ENCODE measurements at regions not wholly inside any gene's neighbourhood (a gene's known extent, or its start where the extent isn't known, plus 50 kb on each side); places are given as distances from the start of the nearest gene placed in this dataset.
"Not testable (repeated sequence)": the region's sequence is repeated elsewhere in the genome, so short reads cannot be mapped to it uniquely, and the experiment has no call there.

- DNase-seq (no peak), ATAC-seq (no peak)
These were observed 381.6 kb downstream of the EDEM1 start for GRCh38 chr3:5569152-5569551.

GRCh38 chr3:5572168-5572567 lies 384.7 kb downstream of the EDEM1 start:
- intact Hi-C loops (cut with micrococcal nuclease), result no loop called here
- ATAC-seq, result no peak

More at GRCh38 chr3:5569152-5569551, 381.6 kb downstream of the EDEM1 start:
- intact Hi-C loops (cut with micrococcal nuclease), result no loop called here

DNA sequence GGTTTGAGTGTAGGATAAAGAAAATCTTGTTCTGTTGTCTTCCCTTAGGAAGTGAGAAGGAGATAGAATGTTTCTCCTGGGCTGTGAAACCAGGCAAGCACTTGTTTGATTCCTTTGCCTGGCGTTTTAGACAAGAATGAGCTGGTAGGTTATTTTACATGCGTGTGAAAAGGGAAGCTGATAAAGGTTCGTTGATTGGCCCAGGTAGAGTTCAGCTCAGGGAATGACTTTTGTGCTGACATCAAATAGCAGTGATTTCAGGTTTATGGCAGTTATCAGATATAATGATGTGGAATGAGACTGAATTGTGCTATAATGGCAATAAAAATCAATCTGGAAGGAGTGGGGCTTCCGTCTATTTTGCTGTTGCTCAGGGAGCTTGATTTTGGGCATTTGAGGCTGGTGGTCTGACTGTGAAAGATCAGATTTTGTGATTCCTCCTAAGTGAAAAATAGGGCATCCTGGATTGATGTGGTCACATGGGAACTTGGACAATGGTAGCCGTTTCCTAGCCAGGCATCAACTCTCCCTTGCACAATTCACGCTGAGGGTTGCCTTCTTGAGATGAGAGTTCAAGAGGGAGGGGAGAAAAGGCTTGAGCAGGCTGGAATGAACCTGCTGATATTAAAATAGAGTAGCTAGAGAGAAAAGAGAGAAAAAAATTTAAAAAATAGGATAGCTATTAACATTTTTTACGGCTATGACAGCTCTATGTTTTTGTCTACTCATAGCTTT lies 388.9 kb downstream of the EDEM1 start:
- DNase-seq, result no peak
- intact Hi-C loops (cut with micrococcal nuclease), result no loop called here
- ATAC-seq, result no peak

More at GRCh38 chr3:5572168-5572567, 384.7 kb downstream of the EDEM1 start:
- DNase-seq, result no peak

GRCh38 chr3:5579139-5579602 lies 391.7 kb downstream of the EDEM1 start:
- DNase-seq (no peak), ATAC-seq (no peak)
- intact Hi-C loops (cut with micrococcal nuclease), result no loop called here

DNA sequence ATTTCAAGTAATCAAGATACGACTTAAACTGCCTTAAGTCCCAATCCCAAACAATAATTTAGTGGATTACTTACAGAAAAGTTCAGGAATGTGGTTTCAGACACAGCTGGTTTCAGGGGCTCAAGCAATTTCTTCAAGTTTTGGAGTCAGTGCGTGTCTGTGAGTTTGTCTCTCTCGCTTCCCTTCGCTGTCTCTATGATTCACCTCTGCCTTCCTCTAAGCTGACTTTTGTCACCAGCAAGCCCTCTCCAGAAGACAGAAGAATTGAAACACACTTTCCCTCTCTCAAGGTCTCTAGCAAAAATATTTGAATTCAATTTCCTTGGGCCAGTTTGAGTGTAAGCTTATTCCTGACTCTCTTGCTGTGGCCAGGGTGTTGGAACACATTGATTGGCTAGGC lies 392.4 kb downstream of the EDEM1 start:
- DNase-seq (no peak), ATAC-seq (no peak)
- intact Hi-C loops (cut with micrococcal nuclease), result no loop called here

DNA sequence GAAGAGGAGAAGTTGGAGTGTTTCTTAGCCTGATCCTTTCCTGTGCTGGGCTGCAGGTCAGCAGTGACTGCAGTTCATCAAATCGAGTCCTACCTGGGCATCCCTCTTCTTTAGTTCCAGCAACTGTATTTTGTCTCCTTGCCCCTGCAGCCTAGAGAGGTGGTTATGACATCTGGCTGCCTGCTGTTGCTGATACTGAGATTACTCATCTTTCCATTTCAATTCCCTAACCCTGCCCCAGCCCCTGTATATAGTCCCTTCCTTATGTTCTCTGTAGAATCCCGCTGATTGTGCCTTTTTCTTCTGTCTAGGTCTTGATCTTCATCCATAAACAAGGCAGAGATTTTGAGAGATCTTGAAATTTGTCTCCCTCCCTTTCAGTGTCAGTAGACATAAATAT lies 393.3 kb downstream of the EDEM1 start:
- no peak for ATAC-seq
- no peak for DNase-seq
- intact Hi-C loops (cut with micrococcal nuclease), result no loop called here

DNA sequence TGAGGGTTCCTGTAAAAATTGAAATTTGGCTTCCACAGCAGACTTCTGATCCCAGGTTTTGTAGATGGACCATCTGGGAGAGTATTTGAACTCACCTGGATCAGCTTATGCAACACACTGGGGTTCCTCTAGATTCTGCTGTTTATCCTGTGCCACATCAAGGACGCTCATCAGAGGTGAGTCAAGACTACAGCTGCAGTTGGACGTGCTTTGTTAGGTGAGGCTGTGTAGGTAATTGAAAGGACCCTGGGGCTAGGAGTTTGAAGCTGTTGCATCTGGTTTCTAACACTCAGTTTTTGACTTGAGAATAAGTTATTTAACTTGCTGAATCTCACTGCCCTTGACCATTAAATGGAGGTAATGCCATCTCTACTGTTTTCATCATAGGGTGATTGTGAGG lies 394.2 kb downstream of the EDEM1 start:
- intact Hi-C loops (cut with micrococcal nuclease), result no loop called here
- no peak for ATAC-seq
- DNase-seq, result no peak

- intact Hi-C loops (cut with micrococcal nuclease), result no loop called here
- DNase-seq (no peak), ATAC-seq (no peak)
These were observed 396.4 kb downstream of the EDEM1 start for GRCh38 chr3:5583920-5584319.

- ATAC-seq (no peak), DNase-seq (no peak)
- intact Hi-C loops (cut with micrococcal nuclease), result no loop called here
These were observed 397.6 kb downstream of the EDEM1 start for GRCh38 chr3:5585085-5585484.

DNA sequence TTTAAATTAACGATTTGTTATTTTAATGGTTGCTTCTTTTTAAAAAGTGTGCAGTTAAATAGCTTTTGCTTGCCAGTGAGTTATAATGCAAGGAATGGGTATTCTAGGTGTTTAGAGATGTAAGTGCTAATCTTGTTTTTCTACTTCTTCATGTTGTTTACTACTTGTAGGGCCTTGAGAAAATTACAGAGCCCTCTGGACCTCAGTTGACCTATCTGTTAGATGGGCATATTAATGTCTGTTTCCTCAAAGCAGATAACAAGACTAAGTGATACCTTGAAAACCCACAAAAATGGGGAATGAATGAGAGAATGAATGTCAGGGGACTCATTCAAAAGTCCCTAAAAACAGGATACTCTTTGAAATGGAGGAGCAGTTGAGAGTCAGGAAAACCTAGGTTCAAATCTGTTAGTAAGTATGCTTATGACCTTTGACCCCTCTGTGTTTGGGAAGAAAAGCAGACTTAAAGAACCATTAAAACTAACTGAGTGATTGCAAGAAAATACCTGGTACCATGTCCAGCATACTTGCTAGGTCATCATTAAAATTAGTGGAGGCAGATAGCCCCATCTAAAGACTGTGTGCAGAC lies 419.5 kb downstream of the EDEM1 start:
- ATAC-seq (no peak), DNase-seq (no peak)
- intact Hi-C loops (cut with micrococcal nuclease), result no loop called here

DNA sequence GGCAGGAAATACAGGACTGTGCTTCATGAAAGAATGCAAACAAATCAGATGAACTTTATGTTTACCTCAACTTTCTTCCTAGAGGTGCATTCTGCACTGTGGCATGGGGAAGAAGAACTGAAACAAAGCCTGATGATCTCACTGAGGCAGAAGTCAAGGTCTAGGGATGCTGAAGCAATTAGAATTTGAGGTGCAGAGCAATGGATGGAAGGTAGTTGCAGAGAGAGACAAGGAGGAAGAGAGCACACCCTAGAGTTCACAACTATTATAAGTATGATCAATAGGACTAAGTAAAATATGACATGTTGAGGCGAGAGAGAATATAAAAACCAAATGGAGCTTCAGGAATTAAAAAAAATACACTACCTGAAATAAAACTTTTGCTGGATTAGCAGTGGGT lies 420.1 kb downstream of the EDEM1 start:
- intact Hi-C loops (cut with micrococcal nuclease), result no loop called here
- no peak for ATAC-seq
- no peak for DNase-seq

DNA sequence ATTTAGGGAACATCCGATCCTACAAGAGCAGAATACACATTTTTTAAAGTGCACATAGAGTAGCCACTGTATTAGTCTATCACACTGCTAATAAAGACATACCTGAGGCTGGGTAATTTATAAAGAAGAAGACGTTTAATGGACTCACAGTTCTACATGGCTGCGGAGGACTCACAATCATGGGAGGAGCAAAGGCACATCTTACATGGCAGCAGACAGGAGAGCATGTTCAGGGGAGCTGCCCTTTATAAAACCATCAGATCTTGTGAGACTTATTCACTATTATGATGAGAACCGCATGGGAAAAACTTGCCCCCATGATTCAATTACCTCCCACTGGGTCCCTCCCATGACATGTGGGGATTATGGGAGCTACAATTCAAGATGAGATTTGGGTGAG lies 421.5 kb downstream of the EDEM1 start:
- DNase-seq; intact Hi-C loops (cut with micrococcal nuclease): not testable (repeated sequence)

DNA sequence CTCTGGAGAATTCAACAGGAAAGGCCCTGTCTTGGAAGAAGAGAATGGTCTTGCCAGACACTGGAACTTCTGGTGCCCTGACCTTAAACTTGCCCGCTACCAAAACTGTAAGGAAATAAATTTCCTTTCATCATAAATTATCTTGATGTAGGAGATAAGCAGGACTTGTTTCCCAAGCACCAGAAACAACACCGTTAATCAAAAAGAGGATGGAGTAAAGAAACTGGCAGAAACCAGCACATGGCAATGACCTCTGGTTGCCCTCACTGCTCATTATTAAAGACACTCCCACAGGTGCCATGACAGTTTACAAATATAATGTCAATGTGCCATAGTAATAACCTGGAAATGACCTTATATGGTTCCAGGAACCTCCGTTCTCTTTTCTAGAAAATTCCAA lies 426.1 kb downstream of the EDEM1 start:
- intact Hi-C loops (cut with micrococcal nuclease), result no loop called here
- DNase-seq (no peak), ATAC-seq (no peak)

More for the DNA sequence above, 421.5 kb downstream of the EDEM1 start:
- not testable (repeated sequence) for ATAC-seq

GRCh38 chr3:5616873-5617272 lies 429.4 kb downstream of the EDEM1 start:
- DNase-seq, result no peak
- no peak for ATAC-seq
- intact Hi-C loops (cut with micrococcal nuclease), result no loop called here

GRCh38 chr3:5618170-5618569 lies 430.7 kb downstream of the EDEM1 start:
- no peak for ATAC-seq
- intact Hi-C loops (cut with micrococcal nuclease), result no loop called here
- no peak for DNase-seq

- DNase-seq (no peak), ATAC-seq (no peak)
- intact Hi-C loops (cut with micrococcal nuclease), result loop anchor here (5.0 kb wide), 1 partner anchor 1473 kb away; no protein-coding TSS in a partner anchor
These were observed 442.9 kb downstream of the EDEM1 start for GRCh38 chr3:5630406-5630805.

GRCh38 chr3:5633960-5634359 lies 446.5 kb downstream of the EDEM1 start:
- DNase-seq (no peak), ATAC-seq (no peak)
- intact Hi-C loops (cut with micrococcal nuclease), result loop anchor here (5.0 kb wide), 1 partner anchor 1477 kb away; no protein-coding TSS in a partner anchor

DNA sequence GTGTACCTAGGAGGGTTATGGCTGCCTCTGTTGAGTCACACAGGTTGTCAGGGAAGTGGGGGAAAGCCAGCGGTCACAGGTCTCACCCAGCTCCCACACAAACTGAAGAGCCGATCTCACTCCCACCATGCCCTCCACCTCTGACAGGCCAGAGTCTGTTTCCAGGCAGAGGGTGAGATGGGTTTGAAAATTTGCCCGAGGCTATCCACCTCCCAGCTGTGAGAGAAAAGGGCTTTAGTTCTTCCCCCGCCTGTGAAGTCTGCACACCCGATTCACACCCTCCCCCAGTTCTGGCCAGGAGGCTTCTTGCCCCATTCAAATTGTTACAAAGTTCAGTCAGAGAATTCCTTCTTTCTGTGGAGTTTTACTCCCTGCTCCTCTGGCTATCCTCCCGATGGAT lies 446.9 kb downstream of the EDEM1 start:
- DNase-seq (no peak), ATAC-seq (no peak)
- intact Hi-C loops (cut with micrococcal nuclease), result loop anchor here (5.0 kb wide), 1 partner anchor 1477 kb away; no protein-coding TSS in a partner anchor

- intact Hi-C loops (cut with micrococcal nuclease), result no loop called here
- ATAC-seq, result no peak
- no peak for DNase-seq
These were observed 448.2 kb downstream of the EDEM1 start for GRCh38 chr3:5635746-5636145.

DNA sequence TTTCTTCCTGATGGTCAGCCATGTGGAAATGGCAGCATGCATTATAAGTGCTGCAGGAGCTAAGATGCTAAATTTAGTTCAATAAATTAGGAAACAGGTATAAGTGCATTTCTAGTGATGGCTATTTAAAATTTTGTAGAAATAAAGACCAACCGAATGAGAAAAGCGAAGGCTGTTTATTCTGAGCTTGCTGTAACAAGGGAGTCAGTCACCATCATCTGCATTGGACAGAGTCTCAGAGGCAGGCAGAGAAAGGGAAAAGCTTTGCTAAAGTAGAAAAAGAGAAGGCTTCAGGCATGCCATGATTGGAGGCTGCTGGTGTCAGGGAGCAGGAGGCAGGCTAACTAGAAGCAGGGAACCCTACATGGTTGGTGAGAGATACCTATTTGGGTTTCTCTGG lies 451.0 kb downstream of the EDEM1 start:
- DNase-seq (no peak), ATAC-seq (no peak)
- intact Hi-C loops (cut with micrococcal nuclease), result no loop called here

Data from left ventricle myocardium superior (tissue), 1 donor.